Tongue (tissue), 1 donor: ENCODE measurements at regions not wholly inside any gene's neighbourhood (a gene's known extent, or its start where the extent isn't known, plus 50 kb on each side); places are given as distances from the start of the nearest gene placed in this dataset.

ENCODE experiments used
- DNase-seq: peaks from one replicate; pipeline ENCODE4 v3.0.0-alpha.2; 2015

- no peak for DNase-seq
Observed at GRCh38 chr2:133720429-133720828, 152.2 kb upstream of the NCKAP5 start.

GRCh38 chr2:133721118-133721517, 152.9 kb upstream of the NCKAP5 start:
- DNase-seq = no peak

- no peak for DNase-seq
Observed at GRCh38 chr2:133723133-133723532, 154.9 kb upstream of the NCKAP5 start.

GRCh38 chr2:133726973-133727372, 158.7 kb upstream of the NCKAP5 start:
- DNase-seq = no peak

GRCh38 chr2:133732059-133732458, 163.8 kb upstream of the NCKAP5 start:
- no peak for DNase-seq

GRCh38 chr2:133732982-133733900, 165.0 kb upstream of the NCKAP5 start:
- no peak for DNase-seq

- DNase-seq = no peak
Observed at GRCh38 chr2:133733901-133734255, 165.6 kb upstream of the NCKAP5 start.

GRCh38 chr2:133734716-133735495, 166.6 kb upstream of the NCKAP5 start:
- DNase-seq = no peak

GRCh38 chr2:133736674-133737073, 168.4 kb upstream of the NCKAP5 start:
- DNase-seq = no peak

GRCh38 chr2:133737242-133737993, 169.2 kb upstream of the NCKAP5 start:
- DNase-seq = no peak

- DNase-seq = no peak
Observed at GRCh38 chr2:133739039-133739438, 170.8 kb upstream of the NCKAP5 start.

GRCh38 chr2:133740500-133740899, 172.2 kb upstream of the NCKAP5 start:
- DNase-seq = no peak

GRCh38 chr2:133748007-133748700, 179.9 kb upstream of the NCKAP5 start:
- DNase-seq = no peak

- no peak for DNase-seq
Observed at GRCh38 chr2:133753665-133754064, 185.4 kb upstream of the NCKAP5 start.

- peak; percentile 92 for DNase-seq
Observed at GRCh38 chr2:133755480-133756300, 187.4 kb upstream of the NCKAP5 start.

GRCh38 chr2:133756833-133757232, 188.6 kb upstream of the NCKAP5 start:
- no peak for DNase-seq

GRCh38 chr2:133760376-133760775, 192.1 kb upstream of the NCKAP5 start:
- DNase-seq = peak; percentile 17

- peak; percentile 36 for DNase-seq
Observed at GRCh38 chr2:133765658-133766057, 197.4 kb upstream of the NCKAP5 start.

GRCh38 chr2:133766164-133766832, 198.0 kb upstream of the NCKAP5 start:
- no peak for DNase-seq

- DNase-seq = peak; percentile 42
Observed at GRCh38 chr2:133768256-133768655, 200.0 kb upstream of the NCKAP5 start.
